Thymus (tissue), 11 donors: ENCODE measurements at regions not wholly inside any gene's neighbourhood (a gene's known extent, or its start where the extent isn't known, plus 50 kb on each side); places are given as distances from the start of the nearest gene placed in this dataset.

Experiments
- DNase-seq, 9 donors: peaks; one replicate each; pipeline ENCODE4 v3.0.0-alpha.2; 2013; ENCODE audit warnings: low spot score in 9 of 9, low read depth in 6 of 9, missing footprints in 1 of 9
- H3K27ac ChIP-seq, 2 donors: one replicate each; pipeline ENCODE4 v1.5.1; 2013; ENCODE audit warnings: control low read depth in 1 of 2, low read depth in 1 of 2, low read length in 1 of 2, mild to moderate bottlenecking in 1 of 2, moderate library complexity in 1 of 2
- H3K27me3 ChIP-seq, 2 donors: one replicate each; pipeline ENCODE4 v1.5.1; 2013; ENCODE audit warnings: low read length in 1 of 2; ENCODE audit not compliant: control insufficient read depth in 2 of 2, insufficient read depth in 1 of 2
- H3K36me3 ChIP-seq, 2 donors: one replicate each; pipeline ENCODE4 v1.5.1; 2013; ENCODE audit warnings: low read length in 1 of 2, mild to moderate bottlenecking in 1 of 2, moderate library complexity in 1 of 2; ENCODE audit not compliant: control insufficient read depth in 2 of 2, insufficient read depth in 2 of 2
- H3K4me1 ChIP-seq, 2 donors: one replicate each; pipeline ENCODE4 v1.5.1; 2013; ENCODE audit warnings: low read length in 2 of 2; ENCODE audit not compliant: control insufficient read depth in 2 of 2, insufficient read depth in 2 of 2
- H3K4me3 ChIP-seq, 2 donors: one replicate each; pipeline ENCODE4 v1.5.1; 2013; ENCODE audit warnings: low read length in 2 of 2, control low read depth in 1 of 2, mild to moderate bottlenecking in 1 of 2
- H3K9me3 ChIP-seq, 2 donors: one replicate each; pipeline ENCODE4 v1.5.1; 2013; ENCODE audit warnings: low read length in 1 of 2, mild to moderate bottlenecking in 1 of 2; ENCODE audit not compliant: control insufficient read depth in 2 of 2, insufficient read depth in 1 of 2
- WGBS: extraction: QIAGEN DNeasy Blood & Tissue Kit; methylation state at CpG from one replicate; pipeline ENCODE4 v1.1.7; 2013; 5-methylcytosine and 5-hydroxymethylcytosine counted together
- donor health status: healthy.

- DNase-seq: no peak
- no peak overlapping the region for H3K27ac ChIP-seq
- no peaks in the 10 kb centered on the region for H3K4me1 ChIP-seq
- WGBS: 57% methylated on average over 2 of the region's 2 CpGs
- no peaks in the 10 kb centered on the region for H3K36me3 ChIP-seq
- no peak overlapping the region for H3K4me3 ChIP-seq
- no peaks in the 10 kb centered on the region for H3K9me3 ChIP-seq
- no peaks in the 10 kb centered on the region for H3K27me3 ChIP-seq
Measured at GRCh38 chr9:73806876-73807275, 655.2 kb downstream of the ANXA1 start.

- H3K36me3 ChIP-seq: no peaks in the 10 kb centered on the region
- no peak overlapping the region for H3K4me3 ChIP-seq
- 90% methylated on average over 1 of the region's 1 CpG for whole genome bisulfite sequencing
- H3K9me3 ChIP-seq: no peaks in the 10 kb centered on the region
- no peak for DNase-seq
- H3K27ac ChIP-seq: no peak overlapping the region
- no peaks in the 10 kb centered on the region for H3K27me3 ChIP-seq
- no peaks in the 10 kb centered on the region for H3K4me1 ChIP-seq
Measured at GRCh38 chr9:73807952-73808351, 656.3 kb downstream of the ANXA1 start.

- Histone ChIP-seq H3K9me3 (no peaks in the 10 kb centered on the region), H3K4me3 (no peak overlapping the region), H3K4me1 (no peaks in the 10 kb centered on the region), H3K27me3 (no peaks in the 10 kb centered on the region), H3K36me3 (no peaks in the 10 kb centered on the region), H3K27ac (no peak overlapping the region)
- 81% methylated on average over 3 of the region's 3 CpGs for WGBS
- DNase-seq: no peak
Measured at GRCh38 chr9:73810585-73811215, 659.0 kb downstream of the ANXA1 start.

GRCh38 chr9:73813546-73813945, 661.9 kb downstream of the ANXA1 start:
- Histone ChIP-seq H3K9me3 (no peaks in the 10 kb centered on the region), H3K4me3 (no peak overlapping the region), H3K27me3 (no peaks in the 10 kb centered on the region), H3K27ac (no peak overlapping the region), H3K4me1 (no peaks in the 10 kb centered on the region), H3K36me3 (no peaks in the 10 kb centered on the region)
- 92% methylated on average over 2 of the region's 2 CpGs for WGBS
- no peak for DNase-seq

- DNase-seq: no peak
- H3K4me3 ChIP-seq: no peak overlapping the region
- no peaks in the 10 kb centered on the region for H3K36me3 ChIP-seq
- no peak overlapping the region for H3K27ac ChIP-seq
- no peaks in the 10 kb centered on the region for H3K27me3 ChIP-seq
- H3K9me3 ChIP-seq: no peaks in the 10 kb centered on the region
- peaks cover 0 to 3% of the 10 kb centered on the region in 2 donors for H3K4me1 ChIP-seq
- WGBS: 83% methylated on average over 12 of the region's 12 CpGs
Measured at GRCh38 chr9:73816905-73817304, 665.2 kb downstream of the ANXA1 start.

- Histone ChIP-seq H3K27ac (no peak overlapping the region), H3K9me3 (no peaks in the 10 kb centered on the region), H3K4me1 (peaks cover 0 to 3% of the 10 kb centered on the region in 2 donors), H3K4me3 (no peak overlapping the region), H3K36me3 (no peaks in the 10 kb centered on the region), H3K27me3 (no peaks in the 10 kb centered on the region)
- no peak for DNase-seq
- 83% methylated on average over 1 of the region's 1 CpG for WGBS
Measured at GRCh38 chr9:73824671-73825070, 672.5 kb upstream of the RORB start.

GRCh38 chr9:73838871-73839270, 658.3 kb upstream of the RORB start:
- no peaks in the 10 kb centered on the region for H3K27me3 ChIP-seq

GRCh38 chr9:73839471-73839870, 657.7 kb upstream of the RORB start:
- 92% methylated on average over 2 of the region's 2 CpGs for WGBS
- H3K4me3 ChIP-seq: no peak overlapping the region
- H3K36me3 ChIP-seq: no peaks in the 10 kb centered on the region
- no peaks in the 10 kb centered on the region for H3K9me3 ChIP-seq
- H3K27me3 ChIP-seq: no peaks in the 10 kb centered on the region
- no peak overlapping the region for H3K27ac ChIP-seq
- no peaks in the 10 kb centered on the region for H3K4me1 ChIP-seq
- no peak for DNase-seq

More at GRCh38 chr9:73838871-73839270, 658.3 kb upstream of the RORB start:
- no peaks in the 10 kb centered on the region for H3K36me3 ChIP-seq
- H3K27ac ChIP-seq: no peak overlapping the region
- no peaks in the 10 kb centered on the region for H3K4me1 ChIP-seq
- DNase-seq: no peak
- no peaks in the 10 kb centered on the region for H3K9me3 ChIP-seq
- no peak overlapping the region for H3K4me3 ChIP-seq

- H3K4me3 ChIP-seq: no peak overlapping the region
- 96% methylated on average over 4 of the region's 4 CpGs for WGBS
- DNase-seq: no peak
Measured at GRCh38 chr9:73841018-73841417, 656.1 kb upstream of the RORB start.

GRCh38 chr9:73844135-73844534, 653.0 kb upstream of the RORB start:
- H3K4me1 ChIP-seq: no peaks in the 10 kb centered on the region
- H3K27me3 ChIP-seq: no peaks in the 10 kb centered on the region
- H3K4me3 ChIP-seq: no peak overlapping the region
- H3K36me3 ChIP-seq: no peaks in the 10 kb centered on the region
- H3K27ac ChIP-seq: no peak overlapping the region
- DNase-seq: no peak
- 90% methylated on average over 4 of the region's 4 CpGs for WGBS
- no peaks in the 10 kb centered on the region for H3K9me3 ChIP-seq

More at GRCh38 chr9:73841018-73841417, 656.1 kb upstream of the RORB start:
- no peaks in the 10 kb centered on the region for H3K4me1 ChIP-seq
- no peaks in the 10 kb centered on the region for H3K9me3 ChIP-seq
- H3K27me3 ChIP-seq: no peaks in the 10 kb centered on the region
- no peaks in the 10 kb centered on the region for H3K36me3 ChIP-seq
- no peak overlapping the region for H3K27ac ChIP-seq
